Colonic mucosa (tissue), 4 donors: ENCODE measurements at regions not wholly inside any gene's neighbourhood (a gene's known extent, or its start where the extent isn't known, plus 50 kb on each side); places are given as distances from the start of the nearest gene placed in this dataset.

Experiments
- DNase-seq: peaks from one replicate; pipeline ENCODE4 v3.0.0-alpha.2; 2020
- H3K27ac ChIP-seq: fragments of 200-600 bp; one replicate; pipeline ENCODE4 v1.8.0; 2021
- H3K27me3 ChIP-seq: fragments of 200-600 bp; one replicate; pipeline ENCODE4 v1.8.0; 2021
- H3K36me3 ChIP-seq: fragments of 200-600 bp; one replicate; pipeline ENCODE4 v1.8.0; 2021
- H3K4me1 ChIP-seq: fragments of 200-600 bp; one replicate; pipeline ENCODE4 v1.8.0; 2021; ENCODE audit warnings: mild to moderate bottlenecking
- H3K4me3 ChIP-seq: fragments of 200-600 bp; one replicate; pipeline ENCODE4 v1.8.0; 2021
- H3K9ac ChIP-seq, 2 donors: one replicate each; pipeline ENCODE4 v1.7.0; 2013; ENCODE audit warnings: control low read depth in 2 of 2, low read depth in 2 of 2, low read length in 2 of 2
- H3K9me3 ChIP-seq: fragments of 200-600 bp; one replicate; pipeline ENCODE4 v1.8.0; 2021
- CTCF ChIP-seq: fragments of 200-600 bp; IDR thresholded peaks from one replicate; pipeline ENCODE4 v1.8.0; 2022; ENCODE audit warnings: antibody characterized with exemption, mild to moderate bottlenecking
- intact Hi-C: fragments of 100-400 bp; cut with DNase I; formaldehyde crosslinking; loops from one replicate; pipeline ENCODE4 v1.14.1; 2022
- donor health status: healthy.
- donor health status: DM: no; HTN: no; CAD: no.
- donor health status: DM: no; HTN: no; CAD: no.

- DNase-seq: no peak
- Histone ChIP-seq H3K27me3 (no peaks in the 10 kb centered on the region), H3K9me3 (no peaks in the 10 kb centered on the region), H3K4me3 (no peak overlapping the region), H3K4me1 (no peaks in the 10 kb centered on the region), H3K27ac (no peak overlapping the region), H3K36me3 (no peaks in the 10 kb centered on the region), H3K9ac (no peak overlapping the region)
- TF ChIP-seq CTCF: no peak
- intact Hi-C loops: no loop called here
Measured at GRCh38 chr2:136222862-136223261, 104.9 kb upstream of the CXCR4 start.

- no peak overlapping the region for H3K4me3 ChIP-seq
- intact Hi-C loops: no loop called here
- H3K4me1 ChIP-seq: no peaks in the 10 kb centered on the region
- no peak for DNase-seq
- H3K27ac ChIP-seq: no peak overlapping the region
- TF ChIP-seq CTCF: no peak
- no peak overlapping the region for H3K9ac ChIP-seq
- no peaks in the 10 kb centered on the region for H3K27me3 ChIP-seq
- no peaks in the 10 kb centered on the region for H3K36me3 ChIP-seq
- H3K9me3 ChIP-seq: no peaks in the 10 kb centered on the region
Measured at GRCh38 chr2:136221026-136221425, 103.1 kb upstream of the CXCR4 start.

GRCh38 chr2:136219963-136220362 is 102.0 kb upstream of the CXCR4 start:
- intact Hi-C loops: no loop called here
- H3K4me3 ChIP-seq: no peak overlapping the region
- no peak for DNase-seq

GRCh38 chr2:136219341-136219740 is 101.4 kb upstream of the CXCR4 start:
- Histone ChIP-seq H3K4me1 (no peaks in the 10 kb centered on the region), H3K9me3 (no peaks in the 10 kb centered on the region), H3K27ac (no peak overlapping the region), H3K36me3 (no peaks in the 10 kb centered on the region), H3K4me3 (no peak overlapping the region), H3K9ac (no peak overlapping the region), H3K27me3 (no peaks in the 10 kb centered on the region)
- intact Hi-C loops: no loop called here
- no peak for TF ChIP-seq CTCF
- DNase-seq: no peak

More at GRCh38 chr2:136219963-136220362, 102.0 kb upstream of the CXCR4 start:
- Histone ChIP-seq H3K36me3 (no peaks in the 10 kb centered on the region), H3K27ac (no peak overlapping the region), H3K4me1 (no peaks in the 10 kb centered on the region), H3K9ac (no peak overlapping the region), H3K27me3 (no peaks in the 10 kb centered on the region), H3K9me3 (no peaks in the 10 kb centered on the region)
- TF ChIP-seq CTCF: no peak

- intact Hi-C loops: no loop called here
- Histone ChIP-seq H3K27me3 (no peaks in the 10 kb centered on the region), H3K9me3 (no peaks in the 10 kb centered on the region), H3K36me3 (no peaks in the 10 kb centered on the region), H3K27ac (no peak overlapping the region), H3K4me3 (no peak overlapping the region), H3K4me1 (no peaks in the 10 kb centered on the region), H3K9ac (no peak overlapping the region)
- TF ChIP-seq CTCF: no peak
- DNase-seq: no peak
Measured at GRCh38 chr2:136217996-136218395, 100.0 kb upstream of the CXCR4 start.
